GM04504 (cell line): ENCODE measurements at regions not wholly inside any gene's neighbourhood (a gene's known extent, or its start where the extent isn't known, plus 50 kb on each side); places are given as distances from the start of the nearest gene placed in this dataset.

Source experiments
- DNase-seq: peaks from one replicate; pipeline ENCODE4 v3.0.0-alpha.2; 2012; ENCODE audit warnings: low read depth

GRCh38 chr4:159500861-159501260 lies 398.0 kb downstream of the RAPGEF2 start:
- DNase-seq, result no peak

- no peak for DNase-seq
Observed at GRCh38 chr4:159503236-159504008, 400.5 kb downstream of the RAPGEF2 start.

- DNase-seq, result no peak
Observed at GRCh38 chr4:159504684-159505083, 401.8 kb downstream of the RAPGEF2 start.

- no peak for DNase-seq
Observed at GRCh38 chr4:159505266-159505975, 402.5 kb downstream of the RAPGEF2 start.

DNA sequence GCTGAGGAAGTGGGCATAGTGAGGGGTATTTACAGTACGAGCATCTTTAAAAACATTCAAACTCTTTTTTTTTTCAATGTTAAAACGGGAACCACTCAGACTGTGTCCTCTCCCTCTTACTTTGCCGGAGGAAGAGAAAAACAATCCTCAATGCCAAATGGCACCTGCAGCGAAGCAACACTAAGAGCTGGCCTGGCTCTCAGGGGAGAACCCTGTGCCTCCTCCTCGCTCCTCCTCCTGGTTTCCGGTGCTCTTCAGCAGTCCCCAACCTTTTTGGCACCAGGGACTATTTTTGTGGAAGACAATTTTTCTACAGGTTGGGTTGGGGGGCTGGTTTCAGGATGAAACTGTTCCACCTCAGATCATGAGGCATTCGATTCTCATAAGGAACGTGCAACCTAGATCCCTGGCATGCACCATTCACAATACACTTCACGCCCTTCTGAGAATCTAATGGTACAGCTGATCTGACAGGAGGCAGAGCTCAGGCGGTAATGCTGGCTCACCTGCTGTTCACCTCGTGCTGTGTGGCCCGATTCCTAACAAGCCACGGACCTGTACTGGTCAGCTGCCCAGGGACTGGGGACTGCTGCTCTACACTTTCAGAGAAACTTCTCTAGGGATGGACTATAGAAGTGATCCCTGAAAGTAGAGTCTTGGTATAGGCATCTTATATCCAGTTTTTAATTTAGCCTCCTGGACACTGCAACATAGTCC lies 404.1 kb downstream of the RAPGEF2 start:
- DNase-seq, result no peak

- DNase-seq, result no peak
Observed at GRCh38 chr4:159508917-159509500, 406.1 kb downstream of the RAPGEF2 start.

- DNase-seq, result no peak
Observed at GRCh38 chr4:159512348-159512747, 409.5 kb downstream of the RAPGEF2 start.

GRCh38 chr4:159515314-159516025 lies 412.6 kb downstream of the RAPGEF2 start:
- no peak for DNase-seq

DNA sequence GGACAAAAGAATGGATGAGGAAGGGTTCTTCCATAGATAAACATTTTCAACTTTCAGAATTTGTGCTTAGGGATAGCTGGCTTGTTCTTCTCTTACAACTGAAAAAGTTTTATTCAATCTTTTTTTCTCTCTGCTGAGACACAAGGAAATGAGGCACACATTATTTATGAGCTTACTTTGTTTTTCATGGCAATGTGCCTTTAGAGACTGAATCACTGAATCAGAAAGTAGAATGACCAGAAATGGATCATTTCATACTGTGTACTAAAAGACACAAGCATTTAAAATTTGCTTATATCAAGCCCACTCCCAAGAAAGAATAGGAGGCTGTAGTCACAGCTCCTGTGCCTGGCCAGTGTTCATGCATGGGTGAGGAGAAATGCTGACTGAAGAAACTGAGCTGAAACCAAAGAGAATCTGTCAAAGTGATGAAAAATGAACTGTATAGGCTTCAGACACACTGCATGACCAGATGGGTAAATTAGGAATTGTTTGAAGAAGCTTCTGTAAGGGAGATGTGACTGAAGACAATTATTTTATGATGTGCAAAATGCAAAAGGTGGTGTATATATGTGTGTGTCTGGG lies 413.8 kb downstream of the RAPGEF2 start:
- no peak for DNase-seq

DNA sequence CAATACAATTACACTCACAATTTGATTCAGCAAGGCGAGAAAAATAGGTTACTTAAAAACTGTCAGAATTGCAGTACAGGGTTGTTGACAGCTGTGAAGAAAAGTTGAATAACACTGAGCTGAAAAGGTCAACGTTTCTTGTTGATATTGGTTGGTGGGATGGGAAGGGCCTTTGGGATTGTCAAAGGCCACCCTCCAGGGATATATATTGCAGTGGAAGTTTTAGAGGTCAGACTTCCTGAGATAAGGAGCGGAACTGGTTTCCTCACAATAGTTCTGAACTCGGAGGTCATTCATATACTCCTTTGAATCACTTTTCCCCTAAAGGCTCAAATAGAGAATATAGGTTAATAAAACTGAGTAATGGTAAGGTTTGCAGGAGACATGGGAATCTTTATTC lies 417.2 kb downstream of the RAPGEF2 start:
- no peak for DNase-seq

- no peak for DNase-seq
Observed at GRCh38 chr4:159526172-159526571, 423.3 kb downstream of the RAPGEF2 start.

- DNase-seq, result no peak
Observed at GRCh38 chr4:159534655-159535054, 431.8 kb downstream of the RAPGEF2 start.

- no peak for DNase-seq
Observed at GRCh38 chr4:159538556-159538955, 435.7 kb downstream of the RAPGEF2 start.

DNA sequence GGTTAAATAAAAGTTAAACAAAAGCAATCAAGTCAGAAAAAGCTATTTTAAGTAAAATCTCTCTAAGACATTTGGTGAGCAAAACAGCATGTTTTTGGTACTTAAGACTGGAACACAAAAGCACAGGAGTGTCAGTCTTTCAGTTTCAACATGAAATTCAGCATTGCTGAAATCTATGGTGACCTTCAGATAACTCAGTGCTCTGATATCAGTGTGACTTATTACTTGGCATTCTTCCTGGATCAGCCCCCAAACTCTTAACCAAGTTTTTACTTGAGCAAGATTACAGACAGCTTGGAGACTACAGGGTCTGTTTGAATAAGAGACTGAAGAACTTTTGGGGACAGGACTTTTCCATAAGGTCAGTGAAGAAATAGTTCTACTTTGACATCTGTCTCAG lies 437.2 kb downstream of the RAPGEF2 start:
- DNase-seq, result no peak

DNA sequence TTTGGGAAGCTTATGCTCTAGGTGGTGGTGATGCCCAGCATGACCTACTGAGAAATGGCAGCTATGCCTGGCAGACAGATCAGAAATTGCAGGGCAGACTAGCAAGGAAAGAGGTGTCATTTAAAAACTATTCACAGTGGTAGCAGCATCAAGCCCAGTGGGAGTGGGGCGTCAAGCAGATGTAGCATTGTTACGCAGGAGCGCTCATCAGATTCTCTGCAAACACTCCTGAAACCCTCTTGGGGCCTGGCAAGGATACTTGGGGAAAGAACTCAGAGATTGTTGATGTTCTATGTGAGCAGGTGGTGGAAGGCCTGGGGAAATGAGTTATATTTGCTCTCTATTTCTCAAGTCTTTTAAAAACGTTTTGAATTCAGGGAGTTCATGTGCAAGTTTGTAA lies 437.6 kb downstream of the RAPGEF2 start:
- no peak for DNase-seq

GRCh38 chr4:159541143-159541542 lies 438.3 kb downstream of the RAPGEF2 start:
- DNase-seq, result no peak

- DNase-seq, result no peak
Observed at GRCh38 chr4:159542296-159542695, 439.4 kb downstream of the RAPGEF2 start.

GRCh38 chr4:159543831-159544230 lies 441.0 kb downstream of the RAPGEF2 start:
- DNase-seq, result no peak

- no peak for DNase-seq
Observed at GRCh38 chr4:159545556-159545955, 442.7 kb downstream of the RAPGEF2 start.

- no peak for DNase-seq
Observed at GRCh38 chr4:159547645-159548308, 444.9 kb downstream of the RAPGEF2 start.

- DNase-seq, result no peak
Observed at GRCh38 chr4:159549098-159549518, 446.2 kb downstream of the RAPGEF2 start.
